Right cardiac atrium (tissue), 5 donors: ENCODE measurements at regions not wholly inside any gene's neighbourhood (a gene's known extent, or its start where the extent isn't known, plus 50 kb on each side); places are given as distances from the start of the nearest gene placed in this dataset.
"Not testable (repeated sequence)": the region's sequence is repeated elsewhere in the genome, so short reads cannot be mapped to it uniquely, and the experiment has no call there.

Experiments used
- ATAC-seq, 2 donors: fragments of 200-7000 bp; cut with Tn5 transposase; one replicate each; pipeline versions ENCODE4 v1.8.0 to v1.9.1; 2020; ENCODE audit warnings: moderate library complexity in 2 of 2, mild to moderate bottlenecking in 1 of 2
- DNase-seq, 3 donors: peaks; one replicate each; pipeline ENCODE4 v3.0.0-alpha.2; 2020
- H3K27ac ChIP-seq: one replicate; pipeline ENCODE4 v1.5.1; 2013; ENCODE audit warnings: mild to moderate bottlenecking, low read length, control low read depth, moderate library complexity
- H3K27me3 ChIP-seq: one replicate; pipeline ENCODE4 v1.6.1; 2013; ENCODE audit not compliant: control insufficient read depth, insufficient read depth
- H3K4me1 ChIP-seq: one replicate; pipeline ENCODE4 v1.6.1; 2013; ENCODE audit warnings: low read length; ENCODE audit not compliant: control insufficient read depth, insufficient read depth
- H3K4me3 ChIP-seq: one replicate; pipeline ENCODE4 v1.5.1; 2013; ENCODE audit warnings: low read length, control low read depth
- H3K9me3 ChIP-seq: one replicate; pipeline ENCODE4 v1.6.1; 2013; ENCODE audit warnings: low read length; ENCODE audit not compliant: control insufficient read depth
- WGBS: extraction: QIAGEN DNeasy Blood & Tissue Kit; methylation state at CpG from one replicate; pipeline ENCODE4 v1.1.7; 2013; 5-methylcytosine and 5-hydroxymethylcytosine counted together
- intact Hi-C, 4 donors: fragments of 100-400 bp; cut with DNase I; formaldehyde crosslinking; loops; one replicate each; pipeline versions ENCODE4 v1.11.0 to v1.14.0; 2022 to 2023
- donor health status: healthy with polysubstance abuse.
- donor health status: DM: no; HTN: yes; CAD: no.
- donor health status: DM: no; HTN: no; CAD: no.
- donor health status: DM: no; HTN: yes; CAD: no; lungs with severe emphysema.
- donor health status: DM: yes; HTN: yes; CAD: no.

GRCh38 chr6:84897988-84898594 is 133.7 kb upstream of the TBX18 start:
- 65% methylated on average over 3 of the region's 3 CpGs for WGBS
- Histone ChIP-seq H3K27ac (no peak overlapping the region), H3K4me3 (no peak overlapping the region), H3K27me3 (no peaks in the 10 kb centered on the region), H3K9me3 (no peaks in the 10 kb centered on the region), H3K4me1 (no peaks in the 10 kb centered on the region)
- ATAC-seq (no peak), DNase-seq (no peak)
- intact Hi-C loops, result no loop called here

GRCh38 chr6:84897011-84897410 is 132.6 kb upstream of the TBX18 start:
- H3K27ac ChIP-seq, result no peak overlapping the region
- ATAC-seq, result no peak
- 70% methylated on average over 1 of the region's 1 CpG for WGBS
- no peaks in the 10 kb centered on the region for H3K27me3 ChIP-seq
- DNase-seq, result no peak
- no peaks in the 10 kb centered on the region for H3K4me1 ChIP-seq
- intact Hi-C loops, result no loop called here
- no peak overlapping the region for H3K4me3 ChIP-seq
- no peaks in the 10 kb centered on the region for H3K9me3 ChIP-seq

GRCh38 chr6:84892671-84893070 is 128.3 kb upstream of the TBX18 start:
- no peak for ATAC-seq
- H3K9me3 ChIP-seq, result no peaks in the 10 kb centered on the region
- WGBS, result 67% methylated on average over 1 of the region's 1 CpG
- intact Hi-C loops, result no loop called here
- H3K27ac ChIP-seq, result no peak overlapping the region
- no peaks in the 10 kb centered on the region for H3K4me1 ChIP-seq
- H3K27me3 ChIP-seq, result no peaks in the 10 kb centered on the region
- H3K4me3 ChIP-seq, result no peak overlapping the region
- DNase-seq, result no peak

- no peak overlapping the region for H3K27ac ChIP-seq
- WGBS, result 76% methylated on average over 10 of the region's 10 CpGs
- H3K27me3 ChIP-seq, result no peaks in the 10 kb centered on the region
- ATAC-seq (no peak), DNase-seq (no peak)
- no peaks in the 10 kb centered on the region for H3K4me1 ChIP-seq
- H3K4me3 ChIP-seq, result no peak overlapping the region
- no peaks in the 10 kb centered on the region for H3K9me3 ChIP-seq
- intact Hi-C loops, result no loop called here
These were observed 118.7 kb upstream of the TBX18 start for GRCh38 chr6:84882768-84883766.

- H3K27ac ChIP-seq, ATAC-seq, DNase-seq, H3K9me3 ChIP-seq, intact Hi-C loops, H3K4me3 ChIP-seq, H3K27me3 ChIP-seq, H3K4me1 ChIP-seq: not testable (repeated sequence)
These were observed 115.0 kb upstream of the TBX18 start for GRCh38 chr6:84879385-84879784.

- Histone ChIP-seq H3K27me3 (no peaks in the 10 kb centered on the region), H3K9me3 (no peaks in the 10 kb centered on the region), H3K27ac (no peak overlapping the region), H3K4me1 (no peaks in the 10 kb centered on the region), H3K4me3 (no peak overlapping the region)
- ATAC-seq (no peak), DNase-seq (no peak)
- intact Hi-C loops, result no loop called here
- WGBS, result 66% methylated on average over 3 of the region's 3 CpGs
These were observed 113.3 kb upstream of the TBX18 start for GRCh38 chr6:84877515-84878210.

GRCh38 chr6:84876723-84877514 is 112.5 kb upstream of the TBX18 start:
- H3K27me3 ChIP-seq, result no peaks in the 10 kb centered on the region
- no peak for DNase-seq
- no peak overlapping the region for H3K27ac ChIP-seq
- ATAC-seq, result no peak
- H3K9me3 ChIP-seq, result no peaks in the 10 kb centered on the region
- intact Hi-C loops, result no loop called here
- no peaks in the 10 kb centered on the region for H3K4me1 ChIP-seq
- WGBS, result 81% methylated on average over 2 of the region's 2 CpGs
- H3K4me3 ChIP-seq, result no peak overlapping the region

- intact Hi-C loops, result no loop called here
- no peak for DNase-seq
- Histone ChIP-seq H3K27me3 (no peaks in the 10 kb centered on the region), H3K9me3 (no peaks in the 10 kb centered on the region), H3K4me1 (no peaks in the 10 kb centered on the region), H3K27ac (no peak overlapping the region), H3K4me3 (no peak overlapping the region)
- ATAC-seq, result no peak
- WGBS, result 56% methylated on average over 4 of the region's 4 CpGs
These were observed 108.8 kb upstream of the TBX18 start for GRCh38 chr6:84872996-84873723.

GRCh38 chr6:84871925-84872324 is 107.5 kb upstream of the TBX18 start:
- Histone ChIP-seq H3K9me3 (no peaks in the 10 kb centered on the region), H3K4me1 (no peaks in the 10 kb centered on the region), H3K4me3 (no peak overlapping the region), H3K27me3 (no peaks in the 10 kb centered on the region), H3K27ac (no peak overlapping the region)
- 68% methylated on average over 4 of the region's 4 CpGs for WGBS
- ATAC-seq (no peak), DNase-seq (no peak)
- intact Hi-C loops, result no loop called here

- Histone ChIP-seq H3K27ac (no peak overlapping the region), H3K4me1 (no peaks in the 10 kb centered on the region), H3K27me3 (no peaks in the 10 kb centered on the region), H3K9me3 (no peaks in the 10 kb centered on the region), H3K4me3 (no peak overlapping the region)
- 50% methylated on average over 2 of the region's 2 CpGs for WGBS
- intact Hi-C loops, result no loop called here
- DNase-seq, result no peak
- ATAC-seq, result no peak
These were observed 106.3 kb upstream of the TBX18 start for GRCh38 chr6:84870672-84871071.
